CD14-positive monocyte (primary cell): ENCODE measurements at regions not wholly inside any gene's neighbourhood (a gene's known extent, or its start where the extent isn't known, plus 50 kb on each side); places are given as distances from the start of the nearest gene placed in this dataset.

Source experiments
- DNase-seq, 3 donors: peaks; one replicate each; pipeline ENCODE4 v3.0.0-alpha.2; 2011 to 2022
- H2AFZ ChIP-seq: 2 replicates; pipeline ENCODE4 v1.6.0; 2012; ENCODE audit warnings: mild to moderate bottlenecking, low read depth, low read length, inconsistent platforms; ENCODE audit not compliant: insufficient read depth, poor library complexity, severe bottlenecking
- H3K27ac ChIP-seq, 2 donors: 1 replicate in 1 of 2; 2 replicates in 1 of 2; pipeline ENCODE4 v1.5.1; 2012 to 2013; ENCODE audit warnings: low read length in 2 of 2, control low read depth in 1 of 2, inconsistent platforms in 1 of 2, low read depth in 1 of 2, mild to moderate bottlenecking in 1 of 2
- H3K27me3 ChIP-seq, 2 donors: one replicate each; pipeline versions ENCODE4 v1.6.0 to v1.6.1; 2011 to 2013; ENCODE audit warnings: low read length in 2 of 2; ENCODE audit not compliant: control insufficient read depth in 2 of 2, insufficient read depth in 2 of 2
- H3K36me3 ChIP-seq, 2 donors: replicated peaks in 1 of 2; 1 replicate in 1 of 2; 2 replicates in 1 of 2; pipeline versions ENCODE4 v1.5.1 to v1.6.1; 2012 to 2013; ENCODE audit warnings: low read length in 2 of 2, control low read depth in 1 of 2, inconsistent platforms in 1 of 2, mild to moderate bottlenecking in 1 of 2; ENCODE audit not compliant: insufficient read depth in 2 of 2, control insufficient read depth in 1 of 2
- H3K4me1 ChIP-seq, 2 donors: 1 replicate in 1 of 2; 2 replicates in 1 of 2; pipeline versions ENCODE4 v1.5.1 to v1.6.1; 2012 to 2013; ENCODE audit warnings: low read length in 2 of 2, control low read depth in 1 of 2, inconsistent platforms in 1 of 2, mild to moderate bottlenecking in 1 of 2, moderate library complexity in 1 of 2; ENCODE audit not compliant: insufficient read depth in 2 of 2, control insufficient read depth in 1 of 2
- H3K4me2 ChIP-seq: replicated peaks from 2 replicates; pipeline ENCODE3; 2012; ENCODE audit warnings: low read length, moderate library complexity, mild to moderate bottlenecking; ENCODE audit not compliant: poor library complexity, severe bottlenecking; ENCODE audit errors: extremely low read depth
- H3K4me3 ChIP-seq, 3 experiments: fragments of 200-600 bp in 1 of 3; sonication (generic) in 1 of 3; replicated peaks in 1 of 3; 1 replicate in 2 of 3; 2 replicates in 1 of 3; pipeline ENCODE4 v1.5.1; 2011 to 2013; ENCODE audit warnings: low read length in 3 of 3, mild to moderate bottlenecking in 3 of 3, control low read depth in 2 of 3, low read depth in 2 of 3, inconsistent platforms in 1 of 3, moderate library complexity in 1 of 3
- H3K79me2 ChIP-seq: 2 replicates; pipeline ENCODE4 v1.6.0; 2012; ENCODE audit warnings: mild to moderate bottlenecking, control low read depth, inconsistent platforms, low read length, moderate library complexity; ENCODE audit not compliant: insufficient read depth
- H3K9ac ChIP-seq: 2 replicates; pipeline ENCODE4 v1.6.0; 2017; ENCODE audit warnings: low read length, mild to moderate bottlenecking; ENCODE audit not compliant: insufficient read depth, poor library complexity, severe bottlenecking
- H3K9me3 ChIP-seq, 2 donors: replicated peaks in 1 of 2; 1 replicate in 1 of 2; 2 replicates in 1 of 2; pipeline versions ENCODE4 v1.5.1 to v1.6.1; 2012 to 2013; ENCODE audit warnings: low read length in 2 of 2, control low read depth in 1 of 2; ENCODE audit not compliant: control insufficient read depth in 1 of 2, insufficient read depth in 1 of 2
- H4K20me1 ChIP-seq: 2 replicates; pipeline ENCODE4 v1.6.0; 2012; ENCODE audit warnings: mild to moderate bottlenecking, low read length, control low read depth, moderate library complexity; ENCODE audit not compliant: insufficient read depth
- H3K27ac Mint-ChIP-seq, 7 donors: one replicate each; pipeline ENCODE4 v1.8.0; 2020; ENCODE audit warnings: mild to moderate bottlenecking in 7 of 7, mixed read lengths in 7 of 7, moderate library complexity in 6 of 7, inconsistent platforms in 2 of 7
- H3K27me3 Mint-ChIP-seq, 3 donors: one replicate each; pipeline ENCODE4 v1.8.0; 2021 to 2022; ENCODE audit warnings: low read depth in 3 of 3, mild to moderate bottlenecking in 3 of 3, mixed read lengths in 3 of 3, moderate library complexity in 3 of 3, inconsistent platforms in 1 of 3
- H3K36me3 Mint-ChIP-seq, 2 donors: one replicate each; pipeline ENCODE4 v1.8.0; 2020; ENCODE audit warnings: mixed read lengths in 2 of 2, inconsistent platforms in 1 of 2, mild to moderate bottlenecking in 1 of 2
- H3K4me1 Mint-ChIP-seq: one replicate; pipeline ENCODE4 v1.8.0; 2020; ENCODE audit warnings: mild to moderate bottlenecking, mixed read lengths
- H3K4me3 Mint-ChIP-seq, 2 donors: one replicate each; pipeline ENCODE4 v1.8.0; 2020; ENCODE audit warnings: mild to moderate bottlenecking in 2 of 2, mixed read lengths in 2 of 2, moderate library complexity in 1 of 2
- H3K9me3 Mint-ChIP-seq, 7 donors: one replicate each; pipeline ENCODE4 v1.8.0; 2020 to 2022; ENCODE audit warnings: mixed read lengths in 7 of 7, mild to moderate bottlenecking in 6 of 7, moderate library complexity in 6 of 7, inconsistent platforms in 2 of 7
- CTCF ChIP-seq: fragments of 200-600 bp; IDR thresholded peaks from one replicate; pipeline ENCODE4 v1.8.0; 2022; ENCODE audit warnings: antibody characterized with exemption, mild to moderate bottlenecking
- WGBS: methylation state at CpG from one replicate; pipeline ENCODE4 v1.1.5; 2013; ENCODE audit warnings: missing lambda C conversion rate; ENCODE audit not compliant: insufficient coverage; 5-methylcytosine and 5-hydroxymethylcytosine counted together
- intact Hi-C, 2 donors: fragments of 100-400 bp; cut with micrococcal nuclease; formaldehyde crosslinking; loops; one replicate each; pipeline versions ENCODE4 v1.15.0 to v1.15.1; 2023

- Histone ChIP-seq H3K4me3 (no peak overlapping the region), H3K4me1 (no peaks in the 10 kb centered on the region), H2AFZ (no peak overlapping the region), H4K20me1 (no peaks in the 10 kb centered on the region), H3K4me2 (no peak overlapping the region), H3K36me3 (no peaks in the 10 kb centered on the region), H3K9me3 (no peaks in the 10 kb centered on the region), H3K9ac (no peak overlapping the region), H3K27me3 (peaks cover 0 to 35% of the 10 kb centered on the region in 2 donors), H3K79me2 (no peaks in the 10 kb centered on the region), H3K27ac (no peak overlapping the region)
- Mint-ChIP-seq H3K4me1 (peaks cover 2% of the 10 kb centered on the region), H3K36me3 (peaks cover 0 to 2% of the 10 kb centered on the region in 2 donors), H3K9me3 (peaks cover 0 to 12% (median 0%) of the 10 kb centered on the region in 7 donors), H3K27me3 (peaks cover 36 to 58% (median 49%) of the 10 kb centered on the region in 3 donors), H3K4me3 (peak overlapping the region in 1 of 2 donors; percentile 72), H3K27ac (no peak overlapping the region)
- no peak for TF ChIP-seq CTCF
- DNase-seq: no peak
- WGBS: 84% methylated on average over 6 of the region's 10 CpGs
- intact Hi-C loops: no loop called here
Observed at GRCh38 chr9:93859431-93860215, 95.5 kb downstream of the BARX1 start.

- no peak overlapping the region for H3K27ac Mint-ChIP-seq
Observed at GRCh38 chr9:93857528-93857927, 97.6 kb downstream of the BARX1 start.

More at GRCh38 chr9:93857528-93857927, 97.6 kb downstream of the BARX1 start:
- Histone ChIP-seq H3K4me2 (no peak overlapping the region), H3K36me3 (no peaks in the 10 kb centered on the region), H3K9me3 (no peaks in the 10 kb centered on the region), H3K9ac (no peak overlapping the region), H3K27ac (no peak overlapping the region), H3K27me3 (peaks cover 0 to 35% of the 10 kb centered on the region in 2 donors), H2AFZ (no peak overlapping the region), H3K4me1 (no peaks in the 10 kb centered on the region), H3K79me2 (no peaks in the 10 kb centered on the region), H4K20me1 (no peaks in the 10 kb centered on the region), H3K4me3 (no peak overlapping the region)
- intact Hi-C loops: no loop called here
- no peak for TF ChIP-seq CTCF
- peaks cover 0 to 2% of the 10 kb centered on the region in 2 donors for H3K36me3 Mint-ChIP-seq
- peaks cover 2% of the 10 kb centered on the region for H3K4me1 Mint-ChIP-seq
- no peak overlapping the region for H3K4me3 Mint-ChIP-seq
- peaks cover 31 to 68% (median 47%) of the 10 kb centered on the region in 3 donors for H3K27me3 Mint-ChIP-seq
- H3K9me3 Mint-ChIP-seq: peaks cover 0 to 8% (median 2%) of the 10 kb centered on the region in 7 donors
- DNase-seq: no peak
